Glomerular visceral epithelial cell (primary cell): ENCODE measurements at regions not wholly inside any gene's neighbourhood (a gene's known extent, or its start where the extent isn't known, plus 50 kb on each side); places are given as distances from the start of the nearest gene placed in this dataset.

Experiments
- DNase-seq: peaks from one replicate; pipeline ENCODE4 v3.0.0-alpha.2; 2016; ENCODE audit errors: extremely low spot score

DNA sequence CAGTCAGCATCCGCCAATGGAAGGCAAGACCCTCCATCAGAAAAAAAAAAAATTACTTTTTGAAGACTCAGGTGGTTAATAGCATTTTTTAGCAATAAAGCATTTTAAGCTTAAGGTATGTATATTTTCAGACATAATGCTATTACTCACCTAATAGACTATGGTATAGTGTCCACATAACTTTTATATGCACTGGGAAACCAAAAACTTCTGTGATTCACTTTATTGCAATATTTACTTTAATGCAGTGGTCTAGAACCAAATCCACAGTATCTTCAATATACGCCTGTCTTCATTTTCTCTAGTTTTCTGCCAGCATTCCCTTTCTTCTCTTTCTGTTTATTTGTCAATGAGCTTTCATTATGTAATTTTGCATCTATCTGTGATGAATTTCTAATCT, 418.1 kb downstream of the SLITRK6 start:
- no peak for DNase-seq

DNA sequence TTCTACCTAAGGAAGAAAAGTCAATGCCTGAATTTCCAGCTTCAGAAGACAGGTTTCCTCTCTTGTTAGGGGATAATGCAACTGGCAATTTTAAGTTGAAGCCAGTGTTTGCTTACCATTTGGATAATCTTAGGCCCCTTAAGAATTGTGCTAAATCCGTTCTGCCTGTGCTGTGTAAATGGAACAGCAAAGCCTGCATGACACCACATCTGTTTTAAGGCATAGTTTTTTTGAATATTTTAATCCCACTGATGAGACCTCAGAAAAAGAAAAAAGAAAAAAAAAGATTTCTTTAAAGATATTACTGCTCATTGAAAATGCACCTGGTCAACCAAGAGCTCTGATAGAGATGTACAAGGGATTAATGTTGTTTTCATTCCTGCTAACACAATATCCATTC, 419.2 kb downstream of the SLITRK6 start:
- no peak for DNase-seq

DNA sequence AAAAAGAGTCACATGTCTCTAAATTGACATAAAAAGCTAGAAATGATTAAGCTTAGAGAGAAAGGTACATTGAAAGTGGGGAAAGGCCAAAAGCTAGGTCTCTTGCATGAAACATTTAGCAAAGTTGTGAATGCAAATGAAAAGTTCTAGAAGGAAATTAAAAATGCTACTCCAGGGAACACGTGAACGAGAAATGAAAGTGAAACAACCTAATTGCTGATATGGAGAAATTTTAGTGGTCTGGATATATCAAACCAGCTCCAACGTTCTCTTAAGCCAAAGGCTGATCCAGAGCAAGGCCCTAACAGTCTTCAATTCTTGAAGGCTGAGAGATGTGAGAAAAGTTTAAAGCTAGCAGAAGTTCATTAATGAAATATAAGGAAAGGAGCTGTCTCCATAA, 419.8 kb downstream of the SLITRK6 start:
- DNase-seq, result no peak

DNA sequence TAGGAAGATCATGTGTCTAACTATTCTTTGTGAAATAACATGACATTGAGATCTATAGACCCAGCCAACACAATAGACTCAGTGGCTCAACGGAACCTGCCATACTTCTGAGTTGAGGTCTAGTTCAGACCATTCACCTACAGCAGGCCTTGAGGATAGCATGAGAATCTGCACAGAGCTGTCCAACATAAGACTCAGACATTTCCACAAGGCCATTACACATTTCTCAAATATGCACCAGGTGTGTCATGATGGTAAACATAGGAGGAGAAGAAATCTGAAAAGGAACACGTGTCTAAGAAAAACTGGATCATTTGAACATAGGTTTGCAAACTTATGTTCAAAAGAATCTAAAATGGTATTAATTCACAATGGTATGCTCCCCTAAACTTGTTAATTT, 421.4 kb downstream of the SLITRK6 start:
- no peak for DNase-seq

DNA sequence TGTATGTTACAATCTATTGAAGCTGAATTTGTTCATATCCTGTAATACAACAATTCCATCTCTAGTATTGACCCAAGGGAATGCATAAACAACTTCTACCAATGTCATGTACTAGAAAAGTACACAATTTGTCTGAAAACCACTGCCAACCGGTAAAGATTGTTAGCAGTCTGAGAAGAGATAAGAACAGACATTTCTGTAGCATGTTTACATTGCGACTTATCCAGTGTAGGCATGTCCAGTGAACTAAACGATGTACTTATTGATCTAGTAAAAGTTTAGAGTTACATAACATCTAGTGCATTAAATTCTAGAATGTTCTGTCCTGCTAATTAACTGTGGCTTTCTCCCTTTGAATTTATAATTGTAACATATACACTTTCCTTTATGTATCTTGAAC, 425.9 kb downstream of the SLITRK6 start:
- no peak for DNase-seq

DNA sequence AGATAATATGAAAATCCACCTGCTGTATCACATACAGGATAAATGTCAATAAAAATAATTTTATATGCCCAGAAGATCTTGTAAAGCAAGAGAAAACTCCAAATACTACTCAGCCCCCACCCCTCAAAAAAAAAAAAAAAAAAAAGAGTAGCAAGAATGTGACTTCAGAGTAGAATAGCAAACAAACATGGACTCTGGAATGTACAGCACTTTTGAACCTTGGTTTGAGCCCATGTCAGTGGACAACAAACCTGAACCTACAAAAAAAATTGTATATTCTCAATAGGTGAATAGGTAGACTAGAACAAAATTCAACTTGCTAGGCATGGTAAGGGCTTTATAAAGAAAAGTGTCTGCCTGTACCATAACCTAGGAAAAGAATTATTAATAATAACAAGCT, 428.0 kb downstream of the SLITRK6 start:
- DNase-seq, result no peak

DNA sequence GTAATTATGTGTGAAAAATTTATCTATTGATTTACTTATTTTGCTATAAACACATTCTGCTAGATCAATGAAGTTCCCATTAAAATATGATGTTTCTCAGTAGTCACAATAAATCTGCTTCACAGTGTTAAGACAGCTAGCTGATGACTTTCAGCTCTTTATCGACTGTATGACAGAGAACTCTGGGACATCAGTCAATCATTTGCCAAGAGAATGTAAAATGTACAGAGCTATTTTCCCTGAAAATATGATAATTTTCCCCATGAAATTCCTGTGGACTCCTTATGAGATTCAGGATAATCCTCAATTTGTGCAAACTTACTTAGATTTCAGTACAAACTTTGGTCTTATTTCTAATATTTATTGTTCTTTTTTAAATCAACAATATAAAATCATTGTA, 430.5 kb downstream of the SLITRK6 start:
- no peak for DNase-seq

DNA sequence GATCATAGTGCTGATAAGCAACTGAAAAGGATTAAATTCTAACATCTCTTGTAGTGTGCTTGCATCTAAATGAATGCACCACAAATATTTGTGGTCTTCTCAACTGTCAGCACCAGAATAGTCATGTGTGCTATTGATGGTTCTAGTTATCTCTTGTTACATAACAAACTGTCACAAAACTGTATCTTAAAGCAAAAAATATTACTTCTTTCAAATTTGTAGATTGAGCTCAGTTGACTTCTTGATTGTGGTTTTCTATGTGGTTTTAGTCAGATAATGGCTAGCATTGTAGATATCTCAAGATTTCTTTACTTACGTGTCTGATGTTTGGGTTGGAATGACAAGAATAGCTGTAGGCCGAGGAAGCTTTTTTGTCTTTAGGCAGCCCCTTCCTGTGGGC, 431.3 kb downstream of the SLITRK6 start:
- DNase-seq, result no peak

DNA sequence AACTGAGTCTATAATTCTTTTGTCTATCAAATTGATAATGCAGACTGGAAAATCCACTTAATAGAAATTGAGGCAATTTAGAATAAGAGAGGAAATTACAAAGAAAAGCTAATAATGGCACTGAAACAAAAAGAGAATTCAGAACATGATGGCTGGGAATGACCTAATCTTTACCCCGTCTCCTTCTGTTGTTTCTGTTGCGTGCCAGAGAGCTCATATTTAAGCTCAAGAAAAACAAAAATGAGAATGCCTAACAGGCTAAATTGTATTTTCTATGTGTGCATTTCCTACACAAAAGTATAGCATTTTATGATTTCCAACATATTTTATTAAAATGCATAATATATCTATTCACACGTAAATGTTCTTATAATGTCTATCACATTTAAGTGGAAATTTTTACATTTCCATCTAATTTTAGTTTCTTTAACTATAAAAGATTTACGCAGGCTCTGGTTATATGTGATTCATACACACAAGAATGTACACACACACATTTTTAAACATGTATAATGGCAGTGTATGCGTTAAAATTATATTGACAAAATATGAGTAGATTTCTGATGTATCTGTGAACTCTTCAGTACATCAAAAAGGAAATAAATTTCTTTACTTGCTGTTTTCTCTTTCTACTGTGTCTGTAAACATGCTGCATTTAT, 432.3 kb downstream of the SLITRK6 start:
- no peak for DNase-seq

DNA sequence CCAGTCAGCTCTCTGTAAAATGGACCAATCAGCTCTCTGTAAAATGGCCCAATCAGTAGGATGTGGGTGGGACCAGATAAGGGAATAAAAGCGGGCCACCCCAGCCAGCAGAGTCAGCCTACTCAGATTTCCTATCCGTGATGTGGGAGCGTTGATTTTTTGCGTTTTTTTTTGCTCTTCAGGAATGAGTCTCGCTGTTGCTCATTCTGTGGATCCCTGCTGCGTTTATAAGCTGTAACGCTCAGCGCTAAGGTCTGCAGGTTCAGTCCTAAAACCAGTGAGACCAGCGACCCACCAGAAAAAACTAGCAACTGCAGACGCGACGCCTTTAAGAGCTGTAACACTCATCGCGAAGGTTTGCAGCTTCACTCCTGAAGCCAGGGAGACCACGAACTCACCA, 435.7 kb downstream of the SLITRK6 start:
- no peak for DNase-seq

DNA sequence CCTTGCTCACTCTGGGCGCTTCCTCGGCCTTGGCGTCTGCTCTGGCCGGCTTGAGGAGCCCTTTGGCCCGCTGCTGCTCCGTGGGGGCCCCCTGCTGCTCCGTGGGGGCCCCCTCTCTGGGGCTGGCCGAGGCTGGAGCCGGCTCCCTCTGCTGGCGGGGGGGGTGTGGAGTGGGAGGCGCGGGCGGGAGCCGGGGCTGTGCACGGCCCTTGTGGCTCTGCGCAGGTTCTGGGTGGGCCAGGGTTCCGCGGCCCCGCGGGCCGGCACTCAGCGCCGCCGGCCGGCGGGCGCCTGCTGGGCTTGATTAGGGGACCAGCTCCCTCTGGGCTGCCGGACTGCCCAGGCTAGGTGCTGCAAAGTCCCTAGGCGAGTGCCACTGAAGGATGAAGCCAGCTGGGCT, 436.2 kb downstream of the SLITRK6 start:
- no peak for DNase-seq

DNA sequence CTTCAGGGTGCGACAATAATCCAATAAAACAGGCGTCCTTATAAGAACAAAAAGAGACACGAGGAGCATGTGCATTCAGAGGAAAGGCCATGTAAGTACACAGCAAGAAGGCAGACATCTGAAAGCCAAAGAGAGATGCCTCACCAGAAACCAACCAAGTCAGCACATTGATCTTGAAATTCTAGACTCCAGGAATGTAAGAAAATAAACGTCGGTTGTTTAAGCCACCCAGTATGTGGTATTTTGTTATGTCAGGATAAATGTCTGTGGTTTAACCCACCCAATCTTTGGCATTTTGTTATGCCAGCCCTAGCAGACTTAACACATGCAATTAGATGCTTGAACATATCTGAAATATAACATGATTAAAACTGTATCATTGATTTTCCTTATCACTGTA, 452.0 kb downstream of the SLITRK6 start:
- peak; percentile 21 for DNase-seq

DNA sequence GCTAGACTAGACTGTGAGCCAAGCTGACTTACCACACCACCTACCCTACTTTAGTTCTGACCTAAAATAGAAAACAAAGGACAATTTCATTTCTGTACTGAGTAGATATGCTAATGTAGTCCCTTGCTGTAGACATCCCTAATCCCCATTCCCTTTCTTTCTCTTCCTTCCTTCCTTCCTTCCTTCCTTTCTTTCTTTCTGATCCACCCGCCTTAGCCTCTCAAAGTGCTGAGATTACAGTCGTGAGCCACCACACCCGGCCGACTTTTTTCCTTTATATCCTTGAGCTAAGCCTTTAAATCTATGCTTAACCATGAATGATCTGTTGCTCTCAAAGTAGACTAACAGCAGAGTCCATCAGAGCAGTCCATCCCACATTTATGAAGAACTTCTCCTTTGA, 465.0 kb downstream of the SLITRK6 start:
- no peak for DNase-seq

DNA sequence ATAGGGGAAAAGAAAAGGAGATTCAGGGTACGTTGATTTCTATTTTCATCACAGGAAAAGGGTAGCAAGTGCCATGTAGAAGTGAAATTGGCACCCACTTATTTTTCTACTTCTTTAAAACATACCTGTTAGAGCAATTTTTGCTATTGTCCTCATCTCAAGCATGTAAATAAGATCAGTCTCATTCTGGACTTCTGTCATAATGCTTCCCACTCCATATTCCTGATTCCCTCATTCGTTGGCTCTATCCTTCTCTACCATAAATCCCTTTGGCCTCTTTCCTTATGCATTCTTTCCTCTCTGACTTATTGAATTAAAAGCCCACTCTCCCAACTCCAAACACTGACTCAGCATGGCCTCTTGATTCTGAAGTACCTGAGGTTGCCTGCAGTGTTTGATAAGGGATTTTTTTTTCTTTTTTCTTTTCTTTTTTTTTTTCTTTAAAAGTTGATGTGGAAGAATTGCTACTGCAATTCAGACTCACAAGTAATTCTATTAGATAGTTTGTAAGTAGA, 465.7 kb downstream of the SLITRK6 start:
- no peak for DNase-seq

DNA sequence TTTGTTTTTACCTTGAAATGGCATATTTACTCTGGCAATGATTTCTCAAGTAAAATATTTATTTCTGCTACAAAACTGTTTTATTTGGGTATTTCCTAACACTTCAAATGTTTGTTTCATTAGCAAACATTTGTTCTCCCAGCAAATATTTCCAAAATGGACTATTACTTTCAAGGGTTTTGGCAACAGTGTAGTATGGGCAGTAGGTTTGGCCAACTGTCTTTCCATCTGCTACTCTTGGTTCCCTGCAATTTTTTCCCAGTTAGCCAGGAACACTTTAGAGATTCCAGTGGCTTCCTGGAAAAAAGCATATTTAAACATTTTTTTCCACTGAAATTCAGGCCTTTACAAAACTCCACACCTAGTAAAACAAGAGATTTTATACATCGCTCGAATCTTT, 466.6 kb downstream of the SLITRK6 start:
- DNase-seq, result no peak

DNA sequence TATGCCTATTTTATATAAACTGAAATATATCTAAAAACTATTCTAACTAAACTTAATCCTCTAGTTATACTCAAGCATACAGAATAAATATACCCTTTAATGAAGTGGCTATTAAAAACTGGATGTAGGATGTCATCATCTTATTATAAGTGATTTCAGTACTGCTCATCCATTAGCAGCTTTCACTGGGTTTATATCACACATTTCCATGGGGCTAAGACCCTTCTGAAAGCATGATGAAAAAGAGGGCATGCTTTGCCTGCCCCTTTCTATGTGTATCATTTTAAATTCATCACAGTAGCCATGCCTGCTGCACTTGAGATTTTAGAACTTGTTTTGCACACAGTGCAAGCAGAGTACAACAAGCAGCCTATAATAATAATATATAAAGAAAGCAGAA, 477.5 kb downstream of the SLITRK6 start:
- no peak for DNase-seq

DNA sequence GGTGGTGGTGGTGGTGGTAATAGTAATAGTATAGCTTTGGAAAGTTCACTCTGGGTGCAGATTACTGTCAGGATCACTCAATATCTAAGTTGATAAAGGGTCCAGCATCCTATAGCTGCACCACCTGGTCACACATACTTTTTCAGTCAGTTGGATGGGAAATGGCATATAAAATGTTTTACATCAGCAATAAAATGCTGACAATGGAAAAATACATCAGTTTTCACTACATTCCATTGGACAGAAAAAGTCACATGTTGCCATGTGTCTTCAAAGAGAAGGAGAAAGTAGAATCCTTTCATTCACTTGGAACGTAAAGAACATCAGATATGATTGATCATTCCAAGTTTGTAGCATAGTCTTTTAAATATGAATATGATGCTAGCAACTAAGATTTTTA, 481.4 kb downstream of the SLITRK6 start:
- DNase-seq, result no peak

DNA sequence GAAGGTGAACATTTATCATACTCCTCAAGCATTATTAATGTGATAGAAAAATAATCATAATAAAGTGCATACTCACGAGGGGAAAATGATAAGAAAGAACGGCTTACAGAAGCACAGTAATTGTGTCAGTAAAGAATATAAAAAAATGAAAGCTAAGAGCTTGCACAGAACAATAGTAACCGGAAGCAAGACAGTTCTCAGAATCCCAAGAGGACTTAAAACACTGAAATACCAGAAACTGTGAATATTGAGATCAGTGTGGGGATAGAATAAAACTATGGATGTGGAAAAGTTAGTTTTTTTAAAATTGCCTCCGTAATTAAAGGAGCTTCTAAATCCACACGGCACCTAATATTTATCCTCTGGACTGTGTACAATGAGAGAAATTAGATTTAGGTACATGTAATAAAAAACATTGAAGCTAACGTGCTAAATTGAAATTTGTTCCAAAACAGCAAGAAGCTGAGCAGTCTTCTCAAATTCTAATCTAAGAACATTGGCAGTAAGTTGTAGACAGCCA, 482.7 kb downstream of the SLITRK6 start:
- DNase-seq, result no peak

DNA sequence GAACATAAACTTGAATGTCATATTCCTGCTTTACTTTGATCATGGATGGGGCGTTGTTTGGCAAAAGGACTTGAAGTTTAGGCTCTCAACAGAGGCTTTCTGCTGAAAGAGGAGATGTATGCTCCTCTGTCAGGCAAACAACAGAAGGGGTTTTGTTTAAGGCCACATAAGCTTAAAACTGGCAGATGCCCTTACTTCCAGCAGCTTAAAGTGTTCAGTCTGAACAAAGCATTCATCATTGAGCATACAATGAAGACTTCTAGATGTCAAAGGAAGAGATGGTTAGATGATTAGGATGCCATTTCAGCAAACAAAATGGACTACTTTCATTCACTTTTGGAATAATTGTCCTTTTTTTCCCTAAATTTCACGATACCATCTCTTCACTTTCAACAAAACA, 484.5 kb downstream of the SLITRK6 start:
- DNase-seq, result no peak

DNA sequence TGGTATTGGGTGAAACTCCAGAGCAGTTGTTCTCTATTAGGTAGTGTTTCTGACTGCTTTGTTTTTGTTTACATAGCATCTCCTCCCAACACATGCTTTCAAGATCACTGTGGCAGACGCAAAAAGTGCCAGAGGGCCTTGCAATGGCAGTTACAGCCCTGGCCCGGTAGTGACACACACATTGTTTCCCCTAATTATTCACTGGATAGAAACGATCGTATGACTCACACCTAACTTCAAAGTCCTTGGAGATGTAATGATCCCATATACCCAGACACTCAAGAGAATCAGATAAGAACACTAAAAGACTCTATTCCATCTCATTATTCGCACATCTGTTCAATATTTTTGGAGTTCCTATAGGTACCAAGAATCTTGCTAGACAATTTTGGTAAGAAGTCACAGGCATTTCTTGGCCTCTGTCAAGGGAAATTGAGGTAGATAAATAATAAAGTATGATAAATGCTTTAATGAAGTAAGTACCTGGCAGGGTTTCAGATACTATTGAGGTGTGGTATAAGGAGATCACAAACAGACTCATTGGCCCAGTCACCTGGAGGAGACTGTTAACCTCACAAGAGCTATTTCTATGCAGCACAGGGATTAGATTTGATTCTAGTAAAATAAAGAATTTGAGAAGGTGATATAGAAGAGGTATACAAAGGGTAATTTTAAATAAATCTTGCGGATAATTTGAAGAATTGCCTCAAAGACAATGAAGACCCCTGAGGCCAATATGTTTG, 485.3 kb downstream of the SLITRK6 start:
- no peak for DNase-seq

DNA sequence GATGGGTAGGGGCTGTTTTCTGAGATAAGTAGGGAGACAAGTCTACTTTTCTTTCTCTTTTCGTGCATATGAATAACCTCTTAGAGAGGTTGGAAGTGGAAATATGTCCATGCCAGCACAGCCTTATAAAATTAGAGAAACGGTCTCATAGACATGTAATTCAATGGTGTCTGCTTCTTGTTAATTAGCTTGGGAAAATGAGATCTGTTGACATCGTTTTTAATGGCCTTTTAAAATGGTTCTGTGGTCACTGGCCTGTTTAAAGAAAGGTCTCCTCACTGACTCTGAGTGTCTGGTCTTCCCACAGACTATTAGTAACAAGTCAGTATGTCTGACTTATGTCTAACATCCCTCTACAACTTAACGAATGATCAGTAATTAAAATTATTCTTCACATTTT, 487.1 kb downstream of the SLITRK6 start:
- DNase-seq, result no peak

DNA sequence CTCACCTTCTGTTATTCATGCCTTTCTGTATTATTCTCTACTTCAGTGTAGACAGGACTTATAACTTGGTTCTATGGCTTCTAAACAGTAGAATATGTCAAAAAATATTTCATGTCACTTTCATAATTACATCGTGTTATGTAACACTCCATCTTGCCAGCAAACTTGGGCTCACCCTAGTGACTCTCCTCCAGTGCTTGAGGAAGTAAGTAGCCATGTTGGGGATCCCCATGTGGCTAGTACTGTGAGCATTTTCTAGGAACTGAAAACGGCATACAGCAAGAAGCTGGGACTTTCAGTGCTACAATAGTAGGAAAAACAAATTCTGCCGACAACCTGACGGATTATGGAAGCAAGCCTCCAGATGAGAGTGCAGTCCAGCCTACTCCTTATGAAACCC, 495.6 kb downstream of the SLITRK6 start:
- DNase-seq, result no peak

DNA sequence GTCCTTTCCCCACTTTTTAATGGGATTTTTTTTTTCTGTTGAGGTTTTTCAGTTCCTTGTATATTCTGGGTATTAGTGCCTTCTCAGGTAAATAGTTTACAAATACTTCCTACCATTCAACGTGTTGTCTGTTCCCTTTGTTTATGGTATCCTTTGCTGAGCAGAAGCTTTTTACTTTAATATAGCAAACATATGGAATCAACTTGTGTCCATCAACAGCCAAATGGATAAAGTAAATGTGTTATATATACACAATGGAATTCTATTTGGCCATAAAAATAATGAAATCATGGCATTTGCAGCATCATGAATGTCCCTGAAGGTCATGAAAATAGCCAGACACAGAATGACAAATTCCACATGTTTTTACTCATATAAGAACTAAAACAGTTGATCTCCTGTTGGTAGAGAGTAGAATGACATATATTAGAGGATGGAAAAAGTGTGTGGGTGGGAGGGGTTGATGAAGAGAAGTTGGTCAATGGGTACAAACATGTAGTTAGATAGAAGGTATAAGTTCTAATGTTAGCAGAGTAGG, 500.8 kb downstream of the SLITRK6 start:
- DNase-seq, result no peak
